ENCODE measurements at regions not wholly inside any gene's neighbourhood (a gene's known extent, or its start where the extent isn't known, plus 50 kb on each side); places are given as distances from the start of the nearest gene placed in this dataset.

- no peak overlapping the region for H3K4me2 ChIP-seq (ENCODE audit: insufficient read depth in 1 of 2, low read depth in 2 of 2, low read length in 2 of 2)
- H2BK20ac ChIP-seq (ENCODE audit: low read length) = no peak overlapping the region
- H3K56ac ChIP-seq (replicated peaks; ENCODE audit: insufficient read length, low read depth, low read length) = no peak overlapping the region
- FAIRE-seq (no peak), DNase-seq (ENCODE audit: low read depth in 1 of 2, low spot score in 2 of 2) (no peak)
- H3K4me1 ChIP-seq (replicated peaks in 1 of 4; ENCODE audit: control insufficient read depth in 3 of 4, insufficient read depth in 4 of 4, low read length in 3 of 4) = no peaks in the 10 kb centered on the region; a peak in 1 of 7 replicates
- no peaks in the 10 kb centered on the region for H3K23me2 ChIP-seq (ENCODE audit: low read depth, low read length)
- no peak overlapping the region for H3K9ac ChIP-seq (replicated peaks in 1 of 4; ENCODE audit: extremely low read depth in 1 of 4, low read depth in 3 of 4, low read length in 3 of 4)
- no peak overlapping the region for H2AK5ac ChIP-seq (ENCODE audit: low read depth, low read length)
- H2BK12ac ChIP-seq (ENCODE audit: low read depth, low read length) = no peak overlapping the region
- no peak overlapping the region for H3K14ac ChIP-seq (ENCODE audit: insufficient read length)
- H4K91ac ChIP-seq (replicated peaks; ENCODE audit: insufficient read length, low read length) = no peak overlapping the region
- peaks cover 0 to 2% of the 10 kb centered on the region in 2 experiments; a peak in 1 of 4 replicates for H3K79me2 ChIP-seq (ENCODE audit: control insufficient read depth in 1 of 2, insufficient read depth in 2 of 2, low read length in 2 of 2)
- POLR2A ChIA-PET (ENCODE audit: partially characterized antibody) = no interaction called here
- no peaks in the 10 kb centered on the region for H3K27me3 ChIP-seq (replicated peaks in 1 of 4; ENCODE audit: control insufficient read depth in 3 of 4, extremely low read depth in 1 of 4, insufficient read depth in 3 of 4, low read length in 3 of 4)
- H4K5ac ChIP-seq (ENCODE audit: insufficient read length, low read depth, low read length) = no peak overlapping the region
- H3K18ac ChIP-seq (ENCODE audit: extremely low read depth, low read length) = no peak overlapping the region
- H4K20me1 ChIP-seq (replicated peaks in 1 of 2; ENCODE audit: control insufficient read depth in 1 of 2, insufficient read depth in 2 of 2, low read length in 2 of 2) = peaks cover 0 to 2% of the 10 kb centered on the region in 2 experiments
- no peak overlapping the region for H2BK15ac ChIP-seq (ENCODE audit: low read length)
- no peak overlapping the region for H3K4ac ChIP-seq (replicated peaks; ENCODE audit: insufficient read length, low read depth, low read length)
- no peak overlapping the region for H3K23ac ChIP-seq (ENCODE audit: insufficient read length)
- CTCF ChIA-PET (ENCODE audit: partially characterized antibody) = interaction anchor here (3.8 kb wide), 1 partner anchor 14 kb away, joined by 24 read pairs; no protein-coding TSS in a partner anchor
- TF ChIP-seq BCL11A (IDR thresholded peaks at IDR 0.05; ENCODE audit: low read depth in 2 of 2, low read length in 2 of 2) (no peak), TCF12 (IDR thresholded peaks at IDR 0.05; ENCODE audit: low read depth, low read length) (no peak), FOSL1 (IDR thresholded peaks at IDR 0.05; ENCODE audit: insufficient read depth, low read depth, low read length) (no peak), SAP30 (IDR thresholded peaks at IDR 0.05; ENCODE audit: insufficient read depth, insufficient replicate concordance, low read length) (no peak), SP1 (IDR thresholded peaks at IDR 0.05; ENCODE audit: low read depth, low read length) (no peak), EGR1 (IDR thresholded peaks at IDR 0.05; ENCODE audit: borderline replicate concordance, low read depth, low read length) (no peak), RFX5 (IDR thresholded peaks at IDR 0.05; ENCODE audit: borderline replicate concordance, low read depth, low read length) (no peak), SIN3A (conservative IDR thresholded peaks at IDR 0.05 in 1 of 2, IDR thresholded peaks at IDR 0.05 in 1 of 2; ENCODE audit: low read depth in 1 of 2, low read length in 2 of 2) (no peak), TEAD4 (IDR thresholded peaks at IDR 0.05; ENCODE audit: low read depth, low read length) (no peak), HDAC6 (IDR thresholded peaks at IDR 0.05; ENCODE audit: low read depth, low read length) (no peak), RNF2 (IDR thresholded peaks at IDR 0.05; ENCODE audit: borderline replicate concordance, low read depth, low read length, missing control alignments, poor library complexity, severe bottlenecking) (no peak), EZH2 (IDR thresholded peaks at IDR 0.05; ENCODE audit: low read depth, low read length, severe bottlenecking) (no peak), TBP (IDR thresholded peaks at IDR 0.05; ENCODE audit: low read depth, low read length) (no peak)
- H2BK5ac ChIP-seq (ENCODE audit: low read depth, low read length) = no peak overlapping the region
- H3K36me3 ChIP-seq (ENCODE audit: control insufficient read depth in 2 of 4, insufficient read depth in 4 of 4, low read length in 3 of 4) = no peaks in the 10 kb centered on the region; a peak in 1 of 8 replicates
- no peaks in the 10 kb centered on the region for H3K9me3 ChIP-seq (ENCODE audit: insufficient read depth in 2 of 2, low read depth in 1 of 2, low read length in 1 of 2)
- no peak overlapping the region for H3K4me3 ChIP-seq (ENCODE audit: extremely low read depth in 1 of 4, insufficient read depth in 2 of 4, low read depth in 3 of 4, low read length in 4 of 4)
- H4K8ac ChIP-seq (ENCODE audit: extremely low read depth, insufficient read depth, low read length) = no peak overlapping the region
- 91% methylated on average over 3 of the region's 3 CpGs; no CpG with 5 or more reads in 1 of the 2 experiments for WGBS, 2 experiments (ENCODE audit: extremely low coverage in 1 of 2, insufficient coverage in 1 of 2, insufficient read length in 1 of 2, insufficient replicate concordance in 2 of 2, low coverage in 1 of 2, low lambda C conversion rate in 2 of 2, missing lambda C conversion rate in 1 of 2)
- H2AFZ ChIP-seq (ENCODE audit: low read length) = no peak overlapping the region
- H3K79me1 ChIP-seq (ENCODE audit: low read depth, low read length) = no peaks in the 10 kb centered on the region
- no peak overlapping the region for H3K27ac ChIP-seq (ENCODE audit: low read depth, low read length)
- no peak overlapping the region for H2BK120ac ChIP-seq (replicated peaks; ENCODE audit: low read depth, low read length)
These were observed 65.0 kb upstream of the TMEM168 start for GRCh38 chr7:112855227-112855626.
